Astrocyte (in vitro differentiated cells and primary cell): ENCODE measurements at regions not wholly inside any gene's neighbourhood (a gene's known extent, or its start where the extent isn't known, plus 50 kb on each side); places are given as distances from the start of the nearest gene placed in this dataset.

Experiments used
- CTCF ChIP-seq: IDR thresholded peaks from 2 replicates; pipeline ENCODE4 v1.5.1; 2011; ENCODE audit warnings: low read depth, mild to moderate bottlenecking, inconsistent platforms, low read length, moderate library complexity; ENCODE audit not compliant: insufficient read depth
- EZH2 ChIP-seq: IDR thresholded peaks from 2 replicates; pipeline ENCODE4 v1.6.1; 2012; ENCODE audit warnings: mild to moderate bottlenecking, low read length, inconsistent platforms; ENCODE audit not compliant: insufficient read depth

GRCh38 chr4:162469977-162470376 lies 306.2 kb upstream of the FSTL5 start:
- TF ChIP-seq CTCF (no peak), EZH2 (no peak)
